ENCODE measurements at regions not wholly inside any gene's neighbourhood (a gene's known extent, or its start where the extent isn't known, plus 50 kb on each side); places are given as distances from the start of the nearest gene placed in this dataset.
A peak's percentile ranks its signal among the peaks of the same experiment; 100 is the strongest.

DNA sequence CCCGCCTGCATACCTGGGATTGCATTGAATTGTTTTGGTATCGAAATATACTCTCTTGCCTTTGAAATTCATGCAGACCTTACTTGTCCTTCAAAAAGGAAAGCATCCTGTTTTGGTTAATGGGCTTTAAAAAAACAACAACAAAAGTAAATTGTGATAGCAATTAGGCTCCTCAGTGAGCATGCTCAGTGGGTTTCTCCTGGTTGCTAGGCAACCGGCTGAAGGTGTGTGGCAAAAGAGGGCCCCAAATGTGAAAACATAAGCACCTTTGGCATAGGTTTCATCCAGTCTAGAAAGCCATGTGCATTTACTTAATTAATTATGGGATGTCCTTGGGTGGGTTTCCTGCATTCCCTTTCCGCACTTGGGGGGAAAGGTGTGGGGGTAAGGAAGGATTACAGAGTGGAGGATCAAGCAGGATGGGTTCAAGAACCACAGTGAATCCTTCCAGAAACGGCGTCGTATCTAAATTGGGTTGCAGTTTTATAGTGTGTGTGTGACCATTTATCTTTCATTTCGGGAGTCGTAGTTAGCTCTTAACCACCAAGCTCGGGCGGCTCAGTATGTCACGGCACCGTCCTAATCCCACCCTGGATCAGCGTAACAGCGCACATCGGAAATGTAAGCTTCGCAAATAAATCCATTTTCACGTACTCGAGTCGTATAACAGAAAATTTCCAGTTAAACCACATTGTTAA lies 274.9 kb upstream of the TCF4 start:
- Histone ChIP-seq H3K23ac (ENCODE audit: low read depth, low read length) (no peak overlapping the region), H3K36me3 (ENCODE audit: control insufficient read depth, insufficient read depth, low read length) (no peaks in the 10 kb centered on the region), H3K14ac (replicated peaks; ENCODE audit: low read depth, low read length) (no peak overlapping the region), H2BK15ac (ENCODE audit: low read depth, low read length) (no peak overlapping the region), H3K18ac (ENCODE audit: low read depth, low read length) (no peak overlapping the region), H2AK9ac (replicated peaks; ENCODE audit: low read depth, low read length, poor library complexity) (no peak overlapping the region), H3K27me3 (ENCODE audit: control insufficient read depth, insufficient read depth, low read length) (no peaks in the 10 kb centered on the region), H3K4me3 (ENCODE audit: insufficient read depth, low read depth, low read length) (no peak overlapping the region), H4K91ac (ENCODE audit: insufficient read depth, low read depth, low read length) (no peak overlapping the region; the same call in 1 of the 2 replicates), H3K4me1 (ENCODE audit: control insufficient read depth, insufficient read depth, low read length) (no peaks in the 10 kb centered on the region), H3K9me1 (ENCODE audit: insufficient read depth, low read length) (peaks cover 10% of the 10 kb centered on the region; the same call in 1 of the 2 replicates), H2AFZ (replicated peaks; ENCODE audit: low read length, poor library complexity) (no peak overlapping the region), H4K20me1 (ENCODE audit: insufficient read depth, low read length) (no peaks in the 10 kb centered on the region), H3K27ac (ENCODE audit: insufficient read depth, low read length) (no peak overlapping the region), H3K4me2 (ENCODE audit: low read depth, low read length) (no peak overlapping the region), H3K9ac (ENCODE audit: low read depth, low read length) (no peak overlapping the region), H2BK5ac (ENCODE audit: low read depth, low read length, poor library complexity, severe bottlenecking) (no peak overlapping the region), H4K8ac (ENCODE audit: low read depth in 2 of 2, low read length in 2 of 2) (no peak overlapping the region), H3K56ac (ENCODE audit: extremely low read depth, insufficient read depth, low read length) (no peak overlapping the region), H4K5ac (ENCODE audit: low read depth, low read length) (no peak overlapping the region), H2AK5ac (ENCODE audit: low read depth, low read length) (peak overlapping the region; percentile 68; the same call in 1 of the 2 replicates), H2BK20ac (ENCODE audit: low read depth, low read length) (0 out of 2 replicates have a peak overlapping the region, but pooled peaks have one; percentile 12), H3K79me1 (ENCODE audit: low read depth in 1 of 2, low read length in 2 of 2) (no peaks in the 10 kb centered on the region), H3K9me3 (ENCODE audit: control insufficient read depth, insufficient read depth, low read length) (no peaks in the 10 kb centered on the region), H3K4ac (ENCODE audit: low read depth, low read length) (no peak overlapping the region), H2BK120ac (ENCODE audit: low read depth, low read length) (no peak overlapping the region; the same call in 1 of the 2 replicates)
- WGBS, 2 experiments (ENCODE audit: extremely low coverage in 2 of 2, insufficient read length in 1 of 2): 93% methylated on average over 7 of the region's 20 CpGs; no CpG with 5 or more reads in 1 of the 2 experiments
- TF ChIP-seq NFE2L2 (IDR thresholded peaks at IDR 0.05; ENCODE audit: low read depth, low read length) (no peak), MAFK (IDR thresholded peaks at IDR 0.05; ENCODE audit: low read depth, low read length) (no peak), CEBPB (IDR thresholded peaks at IDR 0.05; ENCODE audit: low read depth, low read length) (no peak), MXI1 (IDR thresholded peaks at IDR 0.05; ENCODE audit: borderline replicate concordance, low read depth, low read length) (no peak), CHD1 (IDR thresholded peaks at IDR 0.05; ENCODE audit: low read depth, low read length) (no peak), POLR2A (IDR thresholded peaks at IDR 0.05; ENCODE audit: low read depth, low read length) (no peak)
- TF ChIP-seq, protein P1, sequence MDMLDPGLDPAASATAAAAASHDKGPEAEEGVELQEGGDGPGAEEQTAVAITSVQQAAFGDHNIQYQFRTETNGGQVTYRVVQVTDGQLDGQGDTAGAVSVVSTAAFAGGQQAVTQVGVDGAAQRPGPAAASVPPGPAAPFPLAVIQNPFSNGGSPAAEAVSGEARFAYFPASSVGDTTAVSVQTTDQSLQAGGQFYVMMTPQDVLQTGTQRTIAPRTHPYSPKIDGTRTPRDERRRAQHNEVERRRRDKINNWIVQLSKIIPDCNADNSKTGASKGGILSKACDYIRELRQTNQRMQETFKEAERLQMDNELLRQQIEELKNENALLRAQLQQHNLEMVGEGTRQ (IDR thresholded peaks at IDR 0.05; ENCODE audit: low read depth, low read length): no peak
- DNase-seq: no peak
- ChIA-PET POLR2A (ENCODE audit: unreplicated experiment) (interaction anchor here (0.6 kb wide), 1 partner anchor 35 kb away, joined by 3 read pairs; no protein-coding TSS in a partner anchor), CTCF (no interaction called here)
- ATAC-seq (ENCODE audit: low read depth): no peak
- no TSS peak for BruUV-seq (replicated peaks)
- intact Hi-C loops (cut with micrococcal nuclease): loop anchor here (5.0 to 10.0 kb wide), 3 partner anchors 68 to 521 kb away; partner anchors contain the start of gene TCF4
- dilution Hi-C loops (cut with HindIII; ENCODE audit: low sequenced_read_pairs, unreplicated experiment): no loop called here
- in situ Hi-C loops (cut with MboI; ENCODE audit: low sequenced_read_pairs): no loop called here

All from IMR-90 (cell line).